Thyroid gland (tissue), 4 donors: ENCODE measurements at regions not wholly inside any gene's neighbourhood (a gene's known extent, or its start where the extent isn't known, plus 50 kb on each side); places are given as distances from the start of the nearest gene placed in this dataset.

ENCODE experiments used
- CTCF ChIP-seq, 6 experiments: fragments of 200-600 bp in 3 of 6; fragments of 450-650 bp in 3 of 6; sonication (generic) in 3 of 6; IDR thresholded peaks; one replicate each; pipeline ENCODE4 v1.5.1; 2016 to 2019; ENCODE audit warnings: antibody characterized with exemption in 6 of 6, mild to moderate bottlenecking in 2 of 6, inconsistent platforms in 1 of 6, moderate library complexity in 1 of 6
- POLR2A ChIP-seq, 2 donors: fragments of 450-650 bp; IDR thresholded peaks; one replicate each; pipeline ENCODE4 v1.6.1; 2017; ENCODE audit warnings: antibody characterized with exemption in 2 of 2, mild to moderate bottlenecking in 2 of 2, moderate library complexity in 1 of 2

- no peak for TF ChIP-seq CTCF (IDR thresholded peaks at IDR 0.05)
- TF ChIP-seq POLR2A (IDR thresholded peaks at IDR 0.05) = no peak
Measured at GRCh38 chr9:89820337-89820736, 215.5 kb downstream of the GADD45G start.
